GM18870 (cell line): ENCODE measurements at regions not wholly inside any gene's neighbourhood (a gene's known extent, or its start where the extent isn't known, plus 50 kb on each side); places are given as distances from the start of the nearest gene placed in this dataset.

Experiments
- ATAC-seq: cut with Tn5 transposase; IDR thresholded peaks from one replicate; pipeline ENCODE4 v1.9.1; 2021; ENCODE audit warnings: moderate library complexity; ENCODE audit not compliant: unreplicated experiment

DNA sequence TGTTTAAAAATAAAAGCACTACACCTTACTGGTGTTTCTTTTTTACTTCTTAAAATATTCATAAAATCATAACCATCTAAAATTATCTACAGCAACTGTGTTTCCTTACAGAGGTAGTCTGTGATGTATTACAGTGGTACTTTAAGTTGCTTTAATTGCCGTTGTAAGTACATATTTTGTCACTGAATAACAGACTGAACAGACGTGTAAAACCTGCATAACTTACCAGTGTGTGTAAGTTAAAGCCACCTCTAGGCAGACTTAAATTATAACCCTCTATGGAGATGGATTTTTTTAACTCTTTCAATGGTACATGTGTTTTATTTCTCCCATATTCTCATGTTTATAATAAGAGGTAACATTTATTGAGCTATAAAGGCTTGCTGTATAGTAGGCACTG, 166.8 kb downstream of the NR4A2 start:
- no peak for ATAC-seq

DNA sequence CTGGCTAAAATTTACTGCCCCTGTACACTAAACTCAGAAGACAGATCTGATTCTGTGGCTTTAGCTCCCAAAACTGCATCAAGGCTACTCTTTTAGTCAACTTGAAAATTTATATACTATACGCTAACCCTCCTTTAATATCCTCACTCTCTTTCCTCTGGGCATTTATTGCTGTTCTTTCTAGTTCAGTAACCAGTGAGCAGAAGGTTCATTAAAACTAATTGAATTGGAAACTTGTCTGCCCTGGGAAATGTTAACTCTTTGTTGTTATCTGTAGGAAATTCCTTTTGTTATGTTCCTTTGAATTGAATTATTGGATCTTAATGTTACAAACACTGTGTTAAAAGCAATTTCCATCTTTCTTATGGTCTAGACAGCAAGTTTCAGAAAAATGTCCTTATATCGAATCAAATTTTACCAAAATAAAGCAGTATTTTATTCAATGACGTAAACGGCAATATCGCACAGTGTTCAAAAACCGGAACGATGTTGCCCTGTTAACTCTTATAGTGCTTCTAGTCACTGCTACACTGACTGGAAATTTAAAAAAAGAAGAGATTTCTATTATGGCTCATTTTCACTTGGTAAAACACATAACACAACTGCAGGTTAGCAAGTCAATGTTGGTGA, 168.3 kb downstream of the NR4A2 start:
- no peak for ATAC-seq

DNA sequence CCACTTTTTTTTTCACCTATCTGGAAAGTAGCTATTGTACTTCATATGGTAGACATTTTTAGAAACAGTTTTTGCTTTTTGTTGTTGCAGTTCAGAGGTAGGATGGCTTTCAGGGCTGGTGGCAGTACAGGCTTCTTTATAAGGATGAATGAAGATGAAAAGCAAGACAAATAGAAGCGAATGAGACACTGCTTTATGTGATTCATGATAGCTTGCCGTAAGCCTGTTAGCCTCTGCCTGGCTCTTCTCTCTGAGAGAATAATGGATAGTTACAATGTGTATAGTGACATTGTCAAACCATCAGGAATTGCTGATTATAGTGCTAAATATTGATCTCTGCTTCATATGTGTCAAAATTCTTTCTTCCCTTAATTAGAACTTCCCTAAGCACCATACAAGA, 173.7 kb downstream of the NR4A2 start:
- no peak for ATAC-seq

DNA sequence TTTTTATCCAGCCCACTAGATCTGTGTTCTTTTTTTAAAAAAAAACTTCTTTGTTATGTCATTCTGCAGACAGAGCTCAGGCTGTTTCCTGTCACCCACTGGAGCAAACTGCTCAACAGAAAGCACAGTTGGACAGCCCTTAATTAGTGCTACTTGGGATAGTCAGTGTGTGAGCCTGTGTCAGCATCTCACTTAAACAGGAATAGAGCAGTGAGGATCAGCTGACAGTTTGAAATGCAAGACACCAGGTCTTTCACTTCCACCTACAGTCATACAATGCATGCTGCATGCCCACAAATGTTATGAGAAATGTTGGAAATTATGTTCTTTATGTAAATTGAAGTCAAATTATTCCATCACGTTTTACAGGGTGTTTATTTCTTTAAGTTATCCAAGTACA, 174.9 kb downstream of the NR4A2 start:
- no peak for ATAC-seq

DNA sequence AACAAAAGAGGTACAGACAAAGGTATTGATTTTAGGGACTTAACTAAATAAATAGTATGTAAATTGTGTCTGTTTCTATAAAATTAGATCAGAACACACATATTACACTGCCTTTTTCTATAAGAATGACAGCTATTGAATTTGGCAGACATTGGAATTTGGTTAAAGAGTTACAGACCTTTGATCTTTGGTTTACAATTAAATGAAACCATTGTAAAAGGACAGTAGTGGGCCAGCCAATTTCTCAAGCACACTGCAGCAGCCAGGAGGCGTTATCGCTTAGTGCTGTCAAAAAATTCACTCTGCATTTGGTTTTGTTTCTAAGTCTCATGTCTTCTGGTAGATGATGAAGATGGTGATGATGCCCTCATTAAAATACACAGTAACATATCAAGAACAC, 175.9 kb downstream of the NR4A2 start:
- no peak for ATAC-seq

DNA sequence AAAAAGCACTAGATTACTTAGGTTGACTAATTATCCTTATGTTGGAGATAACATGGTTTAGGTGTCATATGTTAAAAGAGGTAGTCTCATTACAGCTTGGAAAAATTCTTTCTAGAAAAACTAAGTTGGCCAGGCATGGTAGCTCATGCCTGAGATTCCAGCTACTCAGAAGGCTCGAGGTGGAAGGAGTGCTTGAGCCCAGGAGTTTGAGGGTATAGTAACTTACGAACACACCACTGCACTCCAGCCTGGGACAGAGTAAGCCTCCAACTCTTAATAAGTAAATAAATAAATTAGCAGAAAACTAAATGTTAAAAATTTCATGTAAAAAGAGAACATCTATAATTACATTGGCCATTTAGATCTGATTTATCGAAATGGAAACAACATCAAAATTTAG, 177.2 kb downstream of the NR4A2 start:
- ATAC-seq: no peak

DNA sequence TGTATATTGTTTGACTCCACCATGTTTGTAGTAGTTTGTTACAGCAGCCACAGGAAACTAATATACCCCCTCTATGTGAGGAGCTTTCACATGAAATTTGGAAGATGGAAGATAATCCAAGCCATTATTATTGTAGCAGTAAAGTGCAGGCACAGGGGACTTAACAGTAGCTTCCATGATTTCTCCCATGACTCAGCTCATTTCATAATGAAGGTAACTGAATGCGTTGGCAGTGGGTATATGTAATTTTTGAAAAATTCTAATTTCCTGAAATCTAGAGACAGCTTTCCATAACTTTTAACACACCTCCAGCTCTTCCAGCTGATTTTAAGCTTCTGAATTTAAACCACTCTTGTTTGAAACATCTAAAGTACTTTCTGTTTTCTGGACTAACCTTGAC, 181.2 kb downstream of the NR4A2 start:
- no peak for ATAC-seq

DNA sequence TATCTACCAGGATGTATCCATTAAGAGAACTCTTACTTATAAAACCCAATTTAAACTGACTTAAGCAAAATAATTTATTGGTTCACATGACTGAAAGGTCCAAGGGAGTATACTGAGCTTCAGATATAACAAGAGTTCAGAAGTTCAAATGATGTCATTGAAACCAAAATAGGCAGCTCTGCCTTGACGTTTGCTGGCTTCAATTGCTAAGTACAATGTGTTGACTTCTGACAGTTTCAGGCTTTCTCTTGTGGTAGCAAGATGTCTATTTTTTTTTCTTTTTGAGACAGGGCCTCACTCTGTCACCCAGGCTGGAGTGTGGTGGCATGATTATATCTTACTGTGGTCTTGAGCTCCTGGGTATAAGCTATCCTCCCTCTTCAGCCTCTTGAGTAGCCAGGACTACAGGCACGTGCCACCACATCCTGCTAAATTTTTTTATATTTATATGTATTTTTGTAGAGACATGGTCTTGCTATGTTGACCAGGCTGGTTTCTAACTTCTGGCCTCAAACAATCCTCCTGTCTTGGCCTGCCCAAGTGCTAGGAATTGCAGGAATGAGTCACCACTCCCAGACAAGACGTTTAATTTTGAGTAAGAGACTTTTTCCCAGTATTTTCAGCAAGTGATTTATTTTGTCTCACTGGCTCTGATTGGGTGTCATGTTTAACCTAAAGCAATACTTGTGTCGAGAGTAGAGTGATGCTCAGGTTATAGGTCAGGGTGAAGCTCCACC, 184.8 kb downstream of the NR4A2 start:
- ATAC-seq: peak; percentile 85

DNA sequence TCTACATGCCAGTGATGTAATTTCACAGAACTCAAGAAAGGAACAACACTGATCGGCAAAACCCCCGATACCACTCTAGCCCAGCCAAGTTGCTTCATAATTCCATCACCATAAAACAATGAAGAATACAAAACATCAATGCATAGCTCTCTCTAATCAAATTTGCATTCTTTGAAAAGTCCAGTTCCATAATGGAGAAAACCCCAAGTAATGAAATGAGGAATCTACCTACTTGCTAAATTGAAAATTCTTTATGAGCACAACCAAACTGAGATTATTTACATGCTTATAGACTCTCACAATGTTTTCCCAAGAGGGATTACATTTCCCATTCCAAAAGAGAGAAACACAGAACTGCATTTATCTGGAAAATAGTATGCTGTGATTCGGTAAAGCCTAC, 186.5 kb downstream of the NR4A2 start:
- ATAC-seq: no peak

DNA sequence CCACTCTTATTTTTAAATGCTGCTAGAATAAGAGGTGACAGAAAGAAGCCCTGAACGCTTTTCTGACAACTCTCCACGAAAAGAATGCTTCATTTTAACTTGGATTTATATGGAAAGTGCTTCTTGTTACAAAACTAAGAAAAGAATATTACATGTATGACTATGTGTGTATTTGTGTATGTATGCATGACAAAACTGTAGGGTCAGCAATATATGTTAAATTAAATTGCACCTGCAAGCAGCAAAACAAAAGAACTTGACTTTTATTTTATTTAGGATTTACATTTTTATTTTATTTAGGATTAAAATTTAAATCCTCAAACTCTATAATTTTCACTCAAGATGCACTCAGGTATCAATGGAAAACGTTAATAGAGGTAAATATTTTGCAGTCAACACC, 187.1 kb downstream of the NR4A2 start:
- no peak for ATAC-seq

DNA sequence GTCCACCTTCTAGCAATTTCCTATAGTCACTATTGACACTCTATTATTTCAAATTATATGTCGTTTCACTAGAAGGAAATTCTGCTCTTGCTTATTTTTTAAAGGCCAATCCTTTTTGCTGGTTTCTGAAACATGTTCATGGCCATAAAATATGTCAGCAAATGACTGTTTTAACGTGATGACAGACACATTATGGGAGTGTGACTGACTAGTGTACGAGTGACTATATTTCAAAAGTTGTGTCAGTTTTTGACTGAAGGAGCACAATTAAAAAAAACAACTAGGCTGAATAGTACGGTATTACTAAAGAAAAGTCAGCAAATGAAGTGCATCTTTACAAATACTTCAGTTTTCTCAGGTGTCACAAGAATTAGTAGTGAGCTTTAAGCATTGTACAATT, 196.0 kb downstream of the NR4A2 start:
- ATAC-seq: no peak

DNA sequence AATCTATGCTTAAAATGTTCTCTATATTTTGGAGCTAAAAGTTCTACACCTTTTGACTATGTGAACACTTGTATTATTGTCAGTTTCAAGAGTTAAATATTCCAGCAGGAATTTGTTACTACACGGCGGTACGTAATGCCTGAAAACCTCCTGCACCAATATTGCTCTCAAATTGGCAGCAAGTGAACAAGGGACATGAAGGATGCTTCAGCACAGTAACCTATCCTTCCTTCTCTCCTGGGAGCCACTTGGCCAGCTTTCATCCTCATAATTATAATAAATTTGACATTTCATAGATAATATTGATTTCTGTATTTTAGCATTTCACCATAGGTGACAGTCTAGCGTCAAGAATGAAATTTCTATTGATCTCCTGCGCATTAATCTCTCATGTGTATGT, 197.6 kb downstream of the NR4A2 start:
- no peak for ATAC-seq

DNA sequence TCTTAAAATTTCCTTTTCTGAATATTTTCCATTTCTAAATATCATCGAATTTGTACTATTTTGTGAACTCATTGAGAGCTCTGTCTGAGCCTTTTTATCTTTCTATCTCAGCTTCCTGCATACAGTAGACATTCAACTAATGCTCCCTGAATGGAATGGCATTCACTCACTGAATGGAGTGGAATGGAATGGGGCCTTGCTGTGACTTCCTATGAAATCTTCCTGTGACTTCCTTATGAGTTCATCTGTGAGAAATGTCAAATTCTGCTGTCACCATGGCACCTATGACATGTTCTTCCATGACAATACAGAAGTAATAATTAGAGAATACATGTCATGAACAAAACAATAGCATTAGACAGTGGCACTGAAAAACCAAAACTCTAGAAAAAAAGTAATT, 199.6 kb downstream of the NR4A2 start:
- ATAC-seq: no peak

DNA sequence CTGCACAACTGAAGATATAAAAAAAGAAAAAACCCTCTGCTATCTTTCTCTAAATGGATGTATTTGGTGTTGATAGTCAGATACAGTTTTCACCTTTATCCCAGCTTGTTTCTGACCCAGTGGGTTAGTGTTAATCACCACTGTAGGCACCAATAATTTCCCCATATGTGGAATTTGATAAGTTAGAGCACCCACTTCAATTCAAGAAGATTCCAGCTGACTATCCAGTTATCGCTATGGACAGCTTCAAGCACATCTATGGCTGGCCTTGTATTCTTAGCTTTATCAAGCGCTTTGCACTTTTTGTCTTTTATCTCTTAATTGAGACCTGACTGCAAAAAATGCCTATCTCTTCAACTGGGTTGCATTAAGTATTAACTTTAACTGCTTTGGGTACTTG, 200.4 kb downstream of the NR4A2 start:
- ATAC-seq: no peak

DNA sequence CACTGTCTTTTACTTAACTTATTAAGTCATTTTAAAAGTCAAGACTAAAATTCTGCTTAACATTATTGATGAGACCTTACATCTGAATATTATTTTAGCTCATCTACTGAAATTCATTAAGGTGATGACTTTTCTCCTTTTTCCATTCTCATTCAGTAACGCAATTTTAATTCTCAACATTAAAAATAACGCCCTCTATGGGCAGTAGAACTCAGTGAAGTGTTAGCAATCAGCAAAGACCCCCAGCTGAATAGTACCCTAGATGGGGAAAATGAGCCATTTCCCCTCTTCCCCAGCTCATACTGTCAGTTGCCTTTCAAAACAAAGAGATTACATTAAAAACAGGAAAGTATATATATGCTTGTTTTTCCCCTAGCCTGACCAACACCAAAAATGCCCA, 203.3 kb downstream of the NR4A2 start:
- ATAC-seq: no peak

DNA sequence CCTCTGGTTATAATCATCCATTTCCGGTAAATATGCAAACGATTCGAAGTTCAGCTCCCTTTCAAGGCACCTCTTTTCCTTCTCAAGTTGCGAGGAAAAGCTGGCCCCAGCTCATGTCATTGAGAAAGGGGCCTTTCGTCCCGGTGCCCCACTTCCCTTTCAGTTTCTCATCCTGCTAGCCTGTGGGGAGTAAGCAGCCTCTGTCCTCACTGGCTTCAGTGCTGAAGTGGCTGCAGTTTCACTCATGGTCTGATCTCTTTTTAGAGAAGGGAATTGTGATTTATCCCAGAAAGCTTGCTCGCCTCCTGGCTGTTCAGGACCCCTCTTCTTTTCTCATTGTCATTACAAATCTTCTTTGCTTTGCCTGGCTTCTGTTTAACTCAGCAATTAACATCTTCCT, 207.5 kb downstream of the NR4A2 start:
- no peak for ATAC-seq

DNA sequence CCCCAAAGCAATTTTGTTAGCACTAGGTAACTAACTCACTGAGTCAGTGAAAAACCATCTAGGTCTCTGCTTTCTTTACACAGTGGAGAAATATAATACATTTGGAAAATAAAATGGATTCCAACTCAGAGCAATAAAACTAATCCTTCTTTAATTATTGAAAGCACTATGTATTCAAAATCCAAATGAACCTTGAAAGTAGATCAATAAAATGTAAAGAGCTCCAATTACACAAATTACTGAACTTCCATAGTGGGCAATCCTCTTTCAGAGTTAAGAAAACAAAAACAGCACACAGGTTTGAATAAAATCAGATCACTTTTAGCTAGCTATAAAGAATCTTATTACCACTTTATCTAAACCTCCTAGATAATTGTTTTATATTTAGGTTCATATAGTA, 208.1 kb downstream of the NR4A2 start:
- no peak for ATAC-seq

DNA sequence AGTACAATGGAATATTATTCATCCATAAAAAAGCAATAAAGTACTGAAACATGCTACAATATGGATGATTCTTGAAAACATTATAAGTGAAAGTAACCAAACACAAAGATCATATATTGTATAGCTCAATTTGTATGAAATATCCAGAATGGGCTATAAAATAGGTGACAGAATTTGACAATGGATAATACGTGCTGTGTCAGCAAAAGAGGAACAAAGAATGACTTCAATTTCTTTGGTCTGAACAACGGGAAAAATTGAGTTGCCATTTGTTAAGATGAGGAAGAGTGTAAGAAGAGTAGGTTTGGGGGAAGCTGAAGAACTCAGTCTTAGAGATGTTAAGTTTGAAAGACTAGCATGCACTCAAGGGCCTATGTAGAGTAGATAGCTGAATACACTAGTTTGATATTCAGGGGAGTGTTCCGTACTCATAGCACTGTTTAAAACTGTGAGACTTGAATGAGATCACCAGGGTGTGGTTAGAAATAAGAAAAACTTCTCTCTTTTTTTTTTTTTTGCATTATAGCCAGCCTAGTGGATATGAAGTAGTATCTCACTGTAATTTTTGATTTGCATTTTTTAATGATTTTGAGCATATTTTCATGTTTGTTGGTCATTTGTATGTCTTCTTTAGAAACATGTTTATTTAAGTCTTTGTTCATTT, 213.6 kb downstream of the NR4A2 start:
- ATAC-seq: no peak

DNA sequence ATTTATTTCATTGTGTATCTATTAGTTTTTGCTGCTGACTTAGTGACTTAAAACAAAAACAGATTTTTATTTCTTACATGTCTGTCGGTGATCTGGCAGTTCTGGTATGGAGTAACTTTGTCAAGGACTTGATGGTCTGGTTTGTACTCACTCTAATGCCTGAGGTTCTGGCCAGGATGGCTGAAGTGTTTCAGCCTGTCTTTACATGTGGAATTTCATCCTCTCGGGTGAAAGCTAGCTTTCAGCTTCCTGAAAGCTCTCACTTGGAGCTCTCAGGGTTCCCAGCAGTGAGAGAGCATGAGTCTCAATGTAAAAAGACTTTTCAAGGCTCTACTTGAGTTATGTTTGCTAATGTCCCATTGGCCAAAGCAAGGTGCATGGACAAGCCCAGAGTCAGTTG, 216.4 kb downstream of the NR4A2 start:
- ATAC-seq: no peak

DNA sequence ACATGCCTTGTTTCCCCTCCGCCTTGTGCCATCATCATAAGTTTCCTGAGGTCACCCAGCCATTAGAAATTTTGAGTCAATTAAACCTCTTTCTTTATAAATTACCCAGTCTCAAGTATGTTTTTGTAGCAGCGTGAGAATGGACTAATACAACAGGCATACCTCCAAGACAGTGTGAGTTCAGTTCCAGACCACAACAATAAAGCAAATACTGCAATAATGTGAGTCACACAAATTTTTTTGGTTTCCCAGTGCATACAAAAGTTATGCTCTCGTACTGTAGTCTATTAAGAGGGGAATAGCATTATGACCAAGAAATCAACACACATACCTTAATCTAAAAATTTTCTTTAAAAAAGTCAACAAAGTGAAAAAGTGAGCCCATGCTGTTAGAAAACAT, 217.2 kb downstream of the NR4A2 start:
- ATAC-seq: no peak

DNA sequence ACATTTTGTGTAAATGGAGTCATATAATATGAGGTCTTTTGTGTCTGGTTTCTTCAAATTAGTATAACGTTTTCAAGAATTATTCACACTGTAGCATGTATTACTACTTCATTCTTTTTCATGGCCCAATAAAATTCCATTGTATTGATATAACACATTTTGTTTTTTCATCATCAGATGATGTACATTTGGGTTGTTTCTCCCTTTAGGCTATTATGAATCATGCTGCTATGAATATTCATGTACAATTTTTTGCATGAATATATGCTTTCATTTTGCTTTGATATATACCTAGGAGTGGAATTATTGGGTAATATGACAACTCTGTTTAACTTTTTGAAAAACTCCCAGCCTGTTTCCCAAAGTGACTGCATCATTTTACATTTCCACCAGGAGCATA, 220.2 kb downstream of the NR4A2 start:
- no peak for ATAC-seq

DNA sequence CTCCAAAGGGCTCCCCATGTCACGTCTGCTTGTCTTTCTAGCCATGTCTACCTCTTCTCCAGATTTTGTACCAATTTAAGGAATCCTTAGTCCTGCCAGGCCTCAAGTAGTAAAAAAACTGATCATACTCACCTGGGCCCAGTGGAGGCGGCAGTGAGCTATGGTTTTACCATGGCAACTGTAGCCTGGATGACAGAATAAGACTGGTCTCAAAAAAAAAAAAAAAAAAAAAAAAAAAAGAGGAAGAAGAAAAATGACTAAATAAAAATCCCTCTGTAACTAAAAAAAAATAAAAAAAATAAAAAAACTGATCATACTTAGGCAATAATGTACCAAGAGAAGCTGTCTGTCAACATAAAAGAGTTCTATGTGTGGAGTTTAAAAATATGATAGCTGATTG, 221.6 kb downstream of the NR4A2 start:
- ATAC-seq: peak; percentile 96
